ENCODE measurements at regions not wholly inside any gene's neighbourhood (a gene's known extent, or its start where the extent isn't known, plus 50 kb on each side); places are given as distances from the start of the nearest gene placed in this dataset.

GRCh38 chr10:21146436-21146789 is 249.3 kb upstream of the NEBL start:
- no peak for FAIRE-seq
- DNase-seq (ENCODE audit: low read depth, low spot score) = no peak
- H3K4me1 ChIP-seq (ENCODE audit: control insufficient read depth, extremely low read depth, insufficient read depth, low read length) = no peaks in the 10 kb centered on the region
- TF ChIP-seq EZH2 (IDR thresholded peaks at IDR 0.05; ENCODE audit: low read length) (no peak), CTCF (optimal IDR thresholded peaks at IDR 0.05 in 1 of 3, IDR thresholded peaks at IDR 0.05 in 1 of 3, conservative IDR thresholded peaks at IDR 0.05 in 1 of 3; ENCODE audit: extremely low read depth in 1 of 3, insufficient read depth in 2 of 3, low read length in 3 of 3) (no peak)
- no peaks in the 10 kb centered on the region for H4K20me1 ChIP-seq (ENCODE audit: control insufficient read depth, extremely low read depth, insufficient read depth, low read length)
- H3K9ac ChIP-seq (ENCODE audit: control insufficient read depth, extremely low read depth, insufficient read depth, low read length) = no peak overlapping the region
- no peaks in the 10 kb centered on the region for H3K9me3 ChIP-seq (ENCODE audit: control insufficient read depth, low read depth, low read length)
- no peak overlapping the region for H3K27ac ChIP-seq (ENCODE audit: control insufficient read depth, insufficient read depth, low read length)
- H3K79me2 ChIP-seq (ENCODE audit: control insufficient read depth, insufficient read depth, low read length) = no peaks in the 10 kb centered on the region
- dilution Hi-C loops (cut with MboI; ENCODE audit: extremely low pct_ligation_motif_present, low sequenced_read_pairs) = no loop called here
- H3K27me3 ChIP-seq (ENCODE audit: control insufficient read depth, extremely low read depth, insufficient read depth, low read length) = no peaks in the 10 kb centered on the region
- H3K9me1 ChIP-seq (ENCODE audit: control insufficient read depth, extremely low read depth, insufficient read depth, low read length) = peaks cover 2% of the 10 kb centered on the region
- H3K4me2 ChIP-seq (ENCODE audit: control insufficient read depth, extremely low read depth, insufficient read depth, low read depth, low read length) = no peak overlapping the region
- no peak overlapping the region for H2AFZ ChIP-seq (ENCODE audit: control insufficient read depth, low read length)
- no peak overlapping the region for H3K4me3 ChIP-seq (ENCODE audit: control insufficient read depth in 2 of 3, extremely low read depth in 1 of 3, insufficient read depth in 2 of 3, low read depth in 1 of 3, low read length in 3 of 3)
- no peaks in the 10 kb centered on the region for H3K36me3 ChIP-seq (ENCODE audit: control insufficient read depth in 2 of 2, extremely low read depth in 1 of 2, insufficient read depth in 2 of 2, low read length in 2 of 2)

DNA sequence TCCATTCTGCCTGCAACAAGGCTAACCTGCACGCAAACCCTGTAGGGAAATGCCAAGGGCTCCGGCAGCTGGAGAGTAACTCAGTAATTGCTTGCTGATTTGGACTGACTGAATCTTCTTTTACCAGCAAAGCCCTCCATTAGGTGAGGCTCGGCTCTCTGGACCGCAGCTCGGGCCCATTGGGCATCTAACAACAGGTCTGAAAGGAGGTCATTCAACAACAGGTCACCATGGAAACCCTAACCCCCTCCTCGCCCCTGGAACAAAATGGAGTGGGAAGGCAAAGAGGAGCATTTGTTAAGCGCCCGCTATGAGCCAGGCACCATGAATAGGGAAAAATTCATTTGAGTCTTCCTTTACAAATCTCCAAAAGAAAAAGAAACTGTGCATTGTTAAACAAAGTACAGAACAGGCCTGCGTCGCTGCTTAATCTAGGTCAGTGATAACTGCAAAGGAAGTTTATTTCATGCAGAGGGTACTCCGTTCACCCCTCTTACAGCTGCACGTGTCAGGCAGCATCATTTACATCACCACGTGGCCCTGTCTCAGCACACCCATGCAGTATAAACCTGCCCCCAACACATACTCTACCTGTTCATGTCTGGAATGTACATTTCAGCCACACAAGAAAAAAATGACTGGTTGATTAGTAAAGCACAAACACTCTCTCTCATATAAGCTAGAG is 248.8 kb upstream of the NEBL start:
- Histone ChIP-seq H3K4me2 (ENCODE audit: control insufficient read depth, extremely low read depth, insufficient read depth, low read depth, low read length) (no peak overlapping the region), H3K36me3 (ENCODE audit: control insufficient read depth in 2 of 2, extremely low read depth in 1 of 2, insufficient read depth in 2 of 2, low read length in 2 of 2) (no peaks in the 10 kb centered on the region), H3K27ac (ENCODE audit: control insufficient read depth, insufficient read depth, low read length) (no peak overlapping the region), H3K4me3 (ENCODE audit: control insufficient read depth in 2 of 3, extremely low read depth in 1 of 3, insufficient read depth in 2 of 3, low read depth in 1 of 3, low read length in 3 of 3) (no peak overlapping the region), H2AFZ (ENCODE audit: control insufficient read depth, low read length) (no peak overlapping the region), H4K20me1 (ENCODE audit: control insufficient read depth, extremely low read depth, insufficient read depth, low read length) (no peaks in the 10 kb centered on the region), H3K9me1 (ENCODE audit: control insufficient read depth, extremely low read depth, insufficient read depth, low read length) (no peaks in the 10 kb centered on the region), H3K27me3 (ENCODE audit: control insufficient read depth, extremely low read depth, insufficient read depth, low read length) (no peaks in the 10 kb centered on the region), H3K4me1 (ENCODE audit: control insufficient read depth, extremely low read depth, insufficient read depth, low read length) (no peaks in the 10 kb centered on the region), H3K9me3 (ENCODE audit: control insufficient read depth, low read depth, low read length) (no peaks in the 10 kb centered on the region), H3K9ac (ENCODE audit: control insufficient read depth, extremely low read depth, insufficient read depth, low read length) (no peak overlapping the region), H3K79me2 (ENCODE audit: control insufficient read depth, insufficient read depth, low read length) (no peaks in the 10 kb centered on the region)
- TF ChIP-seq CTCF (optimal IDR thresholded peaks at IDR 0.05 in 1 of 3, IDR thresholded peaks at IDR 0.05 in 1 of 3, conservative IDR thresholded peaks at IDR 0.05 in 1 of 3; ENCODE audit: extremely low read depth in 1 of 3, insufficient read depth in 2 of 3, low read length in 3 of 3) = no peak
- no peak for TF ChIP-seq EZH2 (IDR thresholded peaks at IDR 0.05; ENCODE audit: low read length)
- DNase-seq (ENCODE audit: low read depth, low spot score) (no peak), FAIRE-seq (no peak)
- dilution Hi-C loops (cut with MboI; ENCODE audit: extremely low pct_ligation_motif_present, low sequenced_read_pairs) = no loop called here

Measured in keratinocyte (primary cell).